ENCODE measurements at regions not wholly inside any gene's neighbourhood (a gene's known extent, or its start where the extent isn't known, plus 50 kb on each side); places are given as distances from the start of the nearest gene placed in this dataset.
"Not testable (repeated sequence)": the region's sequence is repeated elsewhere in the genome, so short reads cannot be mapped to it uniquely, and the experiment has no call there.

DNA sequence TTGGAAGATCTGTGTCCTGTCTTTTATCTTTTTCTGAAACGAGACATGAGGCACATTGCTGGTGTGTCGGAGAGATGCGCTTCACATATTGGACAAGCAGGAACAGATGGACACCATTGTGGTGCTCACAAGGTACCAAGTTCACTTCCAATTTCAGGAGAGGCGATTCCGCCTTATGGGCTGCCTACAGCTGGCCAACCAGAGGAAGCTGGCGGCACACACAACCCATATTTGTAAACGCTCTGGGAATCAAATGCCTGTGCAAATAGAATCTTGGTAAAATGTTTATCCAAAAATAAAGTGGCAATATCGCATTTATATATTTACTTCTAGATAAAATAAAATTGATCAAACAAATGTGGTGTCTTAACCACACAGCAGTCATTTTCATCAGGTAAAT lies 337.4 kb downstream of the TCERG1L start:
- H3K9ac ChIP-seq (ENCODE audit: low read length): no peak overlapping the region
- no peak overlapping the region for H3K27ac ChIP-seq (ENCODE audit: low read length)
- H3K9me2 ChIP-seq (replicated peaks; ENCODE audit: low read length): no peaks in the 10 kb centered on the region
- DNase-seq: no peak
- no peak for ATAC-seq
- H3K79me2 ChIP-seq (ENCODE audit: low read length): no peaks in the 10 kb centered on the region
- no peaks in the 10 kb centered on the region for H3K4me1 ChIP-seq (ENCODE audit: insufficient read depth, low read length)
- H4K20me1 ChIP-seq (ENCODE audit: low read length): no peaks in the 10 kb centered on the region
- intact Hi-C loops (cut with micrococcal nuclease): no loop called here
- 0 out of 2 replicates have a peak, but pooled peaks cover 4% of the 10 kb centered on the region for H3K9me3 ChIP-seq (ENCODE audit: low read length)
- H3K27me3 ChIP-seq (ENCODE audit: low read length): no peaks in the 10 kb centered on the region
- TF ChIP-seq EZH2phosphoT487 (IDR thresholded peaks at IDR 0.05; ENCODE audit: borderline replicate concordance, low read length) (no peak), EZH2 (IDR thresholded peaks at IDR 0.05; ENCODE audit: low read length, unreplicated experiment) (no peak)
- TF ChIP-seq, protein P1, sequence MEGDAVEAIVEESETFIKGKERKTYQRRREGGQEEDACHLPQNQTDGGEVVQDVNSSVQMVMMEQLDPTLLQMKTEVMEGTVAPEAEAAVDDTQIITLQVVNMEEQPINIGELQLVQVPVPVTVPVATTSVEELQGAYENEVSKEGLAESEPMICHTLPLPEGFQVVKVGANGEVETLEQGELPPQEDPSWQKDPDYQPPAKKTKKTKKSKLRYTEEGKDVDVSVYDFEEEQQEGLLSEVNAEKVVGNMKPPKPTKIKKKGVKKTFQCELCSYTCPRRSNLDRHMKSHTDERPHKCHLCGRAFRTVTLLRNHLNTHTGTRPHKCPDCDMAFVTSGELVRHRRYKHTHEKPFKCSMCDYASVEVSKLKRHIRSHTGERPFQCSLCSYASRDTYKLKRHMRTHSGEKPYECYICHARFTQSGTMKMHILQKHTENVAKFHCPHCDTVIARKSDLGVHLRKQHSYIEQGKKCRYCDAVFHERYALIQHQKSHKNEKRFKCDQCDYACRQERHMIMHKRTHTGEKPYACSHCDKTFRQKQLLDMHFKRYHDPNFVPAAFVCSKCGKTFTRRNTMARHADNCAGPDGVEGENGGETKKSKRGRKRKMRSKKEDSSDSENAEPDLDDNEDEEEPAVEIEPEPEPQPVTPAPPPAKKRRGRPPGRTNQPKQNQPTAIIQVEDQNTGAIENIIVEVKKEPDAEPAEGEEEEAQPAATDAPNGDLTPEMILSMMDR (conservative IDR thresholded peaks at IDR 0.05; ENCODE audit: low read depth, low read length): no peak
- ChIA-PET POLR2A (ENCODE audit: unreplicated experiment) (no interaction called here), CTCF (no interaction called here)
- H2AFZ ChIP-seq (ENCODE audit: low read length): no peak overlapping the region
- no TSS peak for BruUV-seq (replicated peaks)
- H3F3A ChIP-seq (ENCODE audit: low read length, unreplicated experiment): no peaks in the 10 kb centered on the region
- H3K4me3 ChIP-seq (ENCODE audit: low read length): no peak overlapping the region
- H3K4me2 ChIP-seq (ENCODE audit: low read length): no peak overlapping the region
- no peaks in the 10 kb centered on the region for H3K36me3 ChIP-seq (ENCODE audit: low read depth, low read length)

DNA sequence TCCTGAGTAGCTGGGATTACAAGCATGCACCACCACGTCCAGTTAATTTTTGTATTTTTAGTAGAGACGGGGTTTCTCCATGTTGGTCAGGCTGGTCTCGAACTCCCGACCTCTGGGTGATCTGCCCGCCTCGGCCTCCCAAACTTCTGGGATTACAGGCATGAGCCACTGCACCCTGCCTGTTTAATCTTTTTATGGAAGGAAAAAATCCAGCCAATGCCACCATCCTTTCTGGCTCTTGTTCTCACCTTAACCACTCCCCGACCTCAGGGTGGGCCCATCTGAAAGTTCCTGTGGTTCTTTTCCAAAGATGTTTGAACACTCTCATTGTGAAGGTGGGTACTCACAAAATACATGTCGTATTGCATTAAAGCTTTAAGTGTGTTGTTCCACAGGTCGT lies 336.2 kb downstream of the TCERG1L start:
- H4K20me1 ChIP-seq (ENCODE audit: low read length); H3K9ac ChIP-seq (ENCODE audit: low read length); H3K9me2 ChIP-seq (replicated peaks; ENCODE audit: low read length); ATAC-seq; H3K36me3 ChIP-seq (ENCODE audit: low read depth, low read length); H3F3A ChIP-seq (ENCODE audit: low read length, unreplicated experiment); H3K27me3 ChIP-seq (ENCODE audit: low read length); H2AFZ ChIP-seq (ENCODE audit: low read length); H3K27ac ChIP-seq (ENCODE audit: low read length); POLR2A ChIA-PET (ENCODE audit: unreplicated experiment); DNase-seq; BruUV-seq (replicated peaks); CTCF ChIA-PET; H3K9me3 ChIP-seq (ENCODE audit: low read length); H3K79me2 ChIP-seq (ENCODE audit: low read length); H3K4me1 ChIP-seq (ENCODE audit: insufficient read depth, low read length); H3K4me3 ChIP-seq (ENCODE audit: low read length); H3K4me2 ChIP-seq (ENCODE audit: low read length); intact Hi-C loops (cut with micrococcal nuclease): not testable (repeated sequence)

DNA sequence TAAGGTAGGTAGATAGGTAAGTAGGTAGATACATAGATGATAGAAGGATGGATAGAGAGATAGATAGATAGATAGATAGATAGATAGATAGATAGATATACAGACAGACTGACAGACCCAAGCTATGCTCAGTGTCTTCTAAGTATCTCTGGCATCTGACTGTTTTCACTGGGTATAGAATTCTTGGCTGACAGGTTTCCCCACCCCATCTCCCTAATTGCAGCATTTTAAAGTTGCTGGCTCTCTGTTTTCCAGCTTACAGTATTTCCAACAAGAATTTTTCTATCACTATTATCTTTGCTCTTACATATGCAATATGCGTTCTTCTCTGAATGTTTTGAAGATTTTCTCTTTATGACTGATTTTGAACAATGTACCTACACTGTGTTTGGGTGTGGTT lies 328.7 kb downstream of the TCERG1L start:
- no peaks in the 10 kb centered on the region for H3K79me2 ChIP-seq (ENCODE audit: low read length)
- ChIA-PET CTCF (no interaction called here), POLR2A (ENCODE audit: unreplicated experiment) (no interaction called here)
- no TSS peak for BruUV-seq (replicated peaks)
- ATAC-seq (no peak), DNase-seq (no peak)
- H3K9me3 ChIP-seq (ENCODE audit: low read length): no peaks in the 10 kb centered on the region
- H2AFZ ChIP-seq (ENCODE audit: low read length): no peak overlapping the region
- H3F3A ChIP-seq (ENCODE audit: low read length, unreplicated experiment): no peaks in the 10 kb centered on the region
- H3K36me3 ChIP-seq (ENCODE audit: low read depth, low read length): no peaks in the 10 kb centered on the region
- no peaks in the 10 kb centered on the region for H3K9me2 ChIP-seq (replicated peaks; ENCODE audit: low read length)
- H3K4me1 ChIP-seq (ENCODE audit: insufficient read depth, low read length): no peaks in the 10 kb centered on the region
- H3K9ac ChIP-seq (ENCODE audit: low read length): no peak overlapping the region
- no peak overlapping the region for H3K27ac ChIP-seq (ENCODE audit: low read length)
- intact Hi-C loops (cut with micrococcal nuclease): no loop called here
- TF ChIP-seq, protein P1 (conservative IDR thresholded peaks at IDR 0.05; ENCODE audit: low read depth, low read length): no peak
- TF ChIP-seq EZH2 (IDR thresholded peaks at IDR 0.05; ENCODE audit: low read length, unreplicated experiment) (no peak), EZH2phosphoT487 (IDR thresholded peaks at IDR 0.05; ENCODE audit: borderline replicate concordance, low read length) (no peak)
- no peaks in the 10 kb centered on the region for H3K27me3 ChIP-seq (ENCODE audit: low read length)
- no peaks in the 10 kb centered on the region for H4K20me1 ChIP-seq (ENCODE audit: low read length)
- H3K4me2 ChIP-seq (ENCODE audit: low read length): no peak overlapping the region
- H3K4me3 ChIP-seq (ENCODE audit: low read length): no peak overlapping the region
